ENCODE measurements at regions not wholly inside any gene's neighbourhood (a gene's known extent, or its start where the extent isn't known, plus 50 kb on each side); places are given as distances from the start of the nearest gene placed in this dataset.

GRCh38 chr3:64894006-64894405 lies 206.2 kb upstream of the ADAMTS9 start:
- Histone ChIP-seq H3K4me1 (peaks cover 0 to 66% (median 19%) of the 10 kb centered on the region in 4 donors), H3K27me3 (no peaks in the 10 kb centered on the region), H3K36me3 (no peaks in the 10 kb centered on the region), H3K9me3 (no peaks in the 10 kb centered on the region), H3K4me3 (no peak overlapping the region), H3K27ac (no peak overlapping the region)
- intact Hi-C loops (cut with DNase I; ENCODE audit: low total_unique reads) = loop anchor here (10.0 kb wide), 1 partner anchor 271 kb away; no protein-coding TSS in a partner anchor
- no peak for TF ChIP-seq CTCF (IDR thresholded peaks at IDR 0.05)
- no peak for DNase-seq

- H3K4me3 ChIP-seq = no peak overlapping the region
- no peaks in the 10 kb centered on the region for H3K9me3 ChIP-seq
- no peaks in the 10 kb centered on the region for H3K27me3 ChIP-seq
- peaks cover 0 to 69% (median 21%) of the 10 kb centered on the region in 4 donors for H3K4me1 ChIP-seq
- no peak for DNase-seq
- no peaks in the 10 kb centered on the region for H3K36me3 ChIP-seq
- no peak for TF ChIP-seq CTCF (IDR thresholded peaks at IDR 0.05)
- no peak overlapping the region for H3K27ac ChIP-seq
- intact Hi-C loops (cut with DNase I; ENCODE audit: low total_unique reads) = loop anchor here (10.0 kb wide), 1 partner anchor 272 kb away; no protein-coding TSS in a partner anchor
These were observed 205.0 kb upstream of the ADAMTS9 start for GRCh38 chr3:64892671-64893309.

- intact Hi-C loops (cut with DNase I; ENCODE audit: low total_unique reads) = loop anchor here (10.0 kb wide), 1 partner anchor 274 kb away; no protein-coding TSS in a partner anchor
- Histone ChIP-seq H3K36me3 (no peaks in the 10 kb centered on the region), H3K9me3 (no peaks in the 10 kb centered on the region), H3K4me3 (no peak overlapping the region), H3K4me1 (peaks cover 0 to 53% (median 12%) of the 10 kb centered on the region in 4 donors), H3K27me3 (no peaks in the 10 kb centered on the region), H3K27ac (no peak overlapping the region)
- DNase-seq = no peak
- TF ChIP-seq CTCF (IDR thresholded peaks at IDR 0.05) = no peak
These were observed 203.2 kb upstream of the ADAMTS9 start for GRCh38 chr3:64891021-64891420.

- no peak overlapping the region for H3K4me3 ChIP-seq
- intact Hi-C loops (cut with DNase I; ENCODE audit: low total_unique reads) = loop anchor here (10.0 kb wide), 1 partner anchor 274 kb away; no protein-coding TSS in a partner anchor
- H3K9me3 ChIP-seq = no peaks in the 10 kb centered on the region
- H3K27me3 ChIP-seq = no peaks in the 10 kb centered on the region
- H3K4me1 ChIP-seq = peaks cover 0 to 47% (median 10%) of the 10 kb centered on the region in 4 donors
- DNase-seq = no peak
- TF ChIP-seq CTCF (IDR thresholded peaks at IDR 0.05) = no peak
- H3K36me3 ChIP-seq = no peaks in the 10 kb centered on the region
- peak overlapping the region; percentile 29 to 46 for H3K27ac ChIP-seq
These were observed 202.7 kb upstream of the ADAMTS9 start for GRCh38 chr3:64890466-64890865.

- Histone ChIP-seq H3K27me3 (no peaks in the 10 kb centered on the region), H3K4me3 (no peak overlapping the region), H3K27ac (peak overlapping the region; percentile 29 to 46), H3K4me1 (peaks cover 0 to 43% (median 6%) of the 10 kb centered on the region in 4 donors), H3K36me3 (no peaks in the 10 kb centered on the region), H3K9me3 (no peaks in the 10 kb centered on the region)
- TF ChIP-seq CTCF (IDR thresholded peaks at IDR 0.05) = no peak
- DNase-seq = peak in 1 of 2 donors; percentile 78
- intact Hi-C loops (cut with DNase I; ENCODE audit: low total_unique reads) = loop anchor here (10.0 kb wide), 1 partner anchor 275 kb away; no protein-coding TSS in a partner anchor
These were observed 202.2 kb upstream of the ADAMTS9 start for GRCh38 chr3:64890006-64890405.

All from tibial artery (tissue), 4 donors.